MM.1S (cell line): ENCODE measurements at regions not wholly inside any gene's neighbourhood (a gene's known extent, or its start where the extent isn't known, plus 50 kb on each side); places are given as distances from the start of the nearest gene placed in this dataset.

Source experiments
- EZH2 ChIP-seq: fragments of 300-600 bp; sonication (generic); optimal IDR thresholded peaks from 2 replicates; pipeline ENCODE3; 2017; ENCODE audit warnings: low read depth, mild to moderate bottlenecking, antibody characterized with exemption, low read length, mixed read lengths
- EZH2phosphoT487 ChIP-seq: fragments of 300-600 bp; sonication (generic); IDR thresholded peaks from 2 replicates; pipeline ENCODE4 v1.6.1; 2018; ENCODE audit warnings: antibody characterized with exemption, low read length
- TF ChIP-seq, protein P1 (sequence below): fragments of 300-600 bp; sonication (generic); IDR thresholded peaks from 2 replicates; pipeline ENCODE4 v1.5.1; 2016; ENCODE audit warnings: antibody characterized with exemption, low read length, mixed read lengths

DNA sequence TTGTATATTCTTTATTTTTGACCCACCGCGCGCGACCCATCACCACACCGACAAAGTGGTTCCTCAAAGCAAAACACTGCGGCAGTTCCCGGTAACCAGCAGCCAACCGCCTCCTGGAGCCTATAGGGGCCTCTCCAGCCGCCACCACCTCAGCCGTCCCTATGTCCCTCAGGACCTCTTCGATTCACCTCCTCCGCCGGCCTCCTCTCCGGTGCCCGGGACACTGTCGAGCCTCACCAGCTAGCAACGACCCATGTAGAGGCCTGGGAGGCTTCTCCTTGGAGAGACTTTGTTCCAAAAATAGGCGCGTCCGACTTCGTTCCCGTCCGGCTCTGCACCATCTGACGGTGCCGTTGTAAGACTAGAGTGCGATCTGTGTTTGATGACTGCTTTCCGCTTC lies 158.8 kb downstream of the HGF start:
- TF ChIP-seq, protein P1, sequence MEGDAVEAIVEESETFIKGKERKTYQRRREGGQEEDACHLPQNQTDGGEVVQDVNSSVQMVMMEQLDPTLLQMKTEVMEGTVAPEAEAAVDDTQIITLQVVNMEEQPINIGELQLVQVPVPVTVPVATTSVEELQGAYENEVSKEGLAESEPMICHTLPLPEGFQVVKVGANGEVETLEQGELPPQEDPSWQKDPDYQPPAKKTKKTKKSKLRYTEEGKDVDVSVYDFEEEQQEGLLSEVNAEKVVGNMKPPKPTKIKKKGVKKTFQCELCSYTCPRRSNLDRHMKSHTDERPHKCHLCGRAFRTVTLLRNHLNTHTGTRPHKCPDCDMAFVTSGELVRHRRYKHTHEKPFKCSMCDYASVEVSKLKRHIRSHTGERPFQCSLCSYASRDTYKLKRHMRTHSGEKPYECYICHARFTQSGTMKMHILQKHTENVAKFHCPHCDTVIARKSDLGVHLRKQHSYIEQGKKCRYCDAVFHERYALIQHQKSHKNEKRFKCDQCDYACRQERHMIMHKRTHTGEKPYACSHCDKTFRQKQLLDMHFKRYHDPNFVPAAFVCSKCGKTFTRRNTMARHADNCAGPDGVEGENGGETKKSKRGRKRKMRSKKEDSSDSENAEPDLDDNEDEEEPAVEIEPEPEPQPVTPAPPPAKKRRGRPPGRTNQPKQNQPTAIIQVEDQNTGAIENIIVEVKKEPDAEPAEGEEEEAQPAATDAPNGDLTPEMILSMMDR: no peak
- TF ChIP-seq EZH2phosphoT487: no peak
- no peak for TF ChIP-seq EZH2
